ENCODE measurements at regions not wholly inside any gene's neighbourhood (a gene's known extent, or its start where the extent isn't known, plus 50 kb on each side); places are given as distances from the start of the nearest gene placed in this dataset.

GRCh38 chr21:20259031-20259867 lies 739.0 kb upstream of the NCAM2 start:
- Histone ChIP-seq H3K4me1 (peaks cover 0 to 7% (median 0%) of the 10 kb centered on the region in 4 donors), H3K9me3 (no peaks in the 10 kb centered on the region), H3K4me3 (no peak overlapping the region), H3K27ac (no peak overlapping the region), H3K36me3 (no peaks in the 10 kb centered on the region), H3K27me3 (no peaks in the 10 kb centered on the region)
- TF ChIP-seq POLR2AphosphoS5 (IDR thresholded peaks at IDR 0.05) (no peak), POLR2A (IDR thresholded peaks at IDR 0.05) (no peak), EP300 (IDR thresholded peaks at IDR 0.05) (no peak), CTCF (IDR thresholded peaks at IDR 0.05) (no peak)
- WGBS, 2 donors = 58 to 71% methylated on average over 7 of the region's 7 CpGs
- peak in 1 of 2 donors; percentile 81 for ATAC-seq (ENCODE audit: low FRiP score in 2 of 2)
- DNase-seq = no peak

- H3K4me1 ChIP-seq = peaks cover 0 to 7% (median 0%) of the 10 kb centered on the region in 4 donors
- H3K27ac ChIP-seq = no peak overlapping the region
- no peak overlapping the region for H3K4me3 ChIP-seq
- DNase-seq (no peak), ATAC-seq (ENCODE audit: low FRiP score in 2 of 2) (peak in 1 of 2 donors; percentile 55)
- no peaks in the 10 kb centered on the region for H3K9me3 ChIP-seq
- WGBS, 2 donors = 41 to 53% methylated on average over 1 of the region's 1 CpG
- no peaks in the 10 kb centered on the region for H3K27me3 ChIP-seq
- no peaks in the 10 kb centered on the region for H3K36me3 ChIP-seq
- TF ChIP-seq EP300 (IDR thresholded peaks at IDR 0.05) (no peak), POLR2A (IDR thresholded peaks at IDR 0.05) (no peak), CTCF (IDR thresholded peaks at IDR 0.05) (no peak), POLR2AphosphoS5 (IDR thresholded peaks at IDR 0.05) (no peak)
These were observed 738.1 kb upstream of the NCAM2 start for GRCh38 chr21:20260124-20260523.

- H3K4me1 ChIP-seq = peaks cover 0 to 7% (median 0%) of the 10 kb centered on the region in 4 donors
- H3K36me3 ChIP-seq = no peaks in the 10 kb centered on the region
- no peak overlapping the region for H3K4me3 ChIP-seq
- no peaks in the 10 kb centered on the region for H3K9me3 ChIP-seq
- DNase-seq = no peak
- no peak for TF ChIP-seq POLR2A (IDR thresholded peaks at IDR 0.05)
- TF ChIP-seq POLR2AphosphoS5 (IDR thresholded peaks at IDR 0.05) = no peak
- TF ChIP-seq CTCF (IDR thresholded peaks at IDR 0.05) = no peak
- no peak for TF ChIP-seq EP300 (IDR thresholded peaks at IDR 0.05)
- WGBS, 2 donors = 67 to 72% methylated on average over 5 of the region's 5 CpGs
- no peak for ATAC-seq (ENCODE audit: low FRiP score in 2 of 2)
- H3K27me3 ChIP-seq = no peaks in the 10 kb centered on the region
- H3K27ac ChIP-seq = no peak overlapping the region
These were observed 736.8 kb upstream of the NCAM2 start for GRCh38 chr21:20261364-20261763.

GRCh38 chr21:20265707-20266440 lies 732.3 kb upstream of the NCAM2 start:
- no peak for ATAC-seq (ENCODE audit: low FRiP score in 2 of 2)
- no peaks in the 10 kb centered on the region for H3K9me3 ChIP-seq
- H3K27me3 ChIP-seq = no peaks in the 10 kb centered on the region
- WGBS, 2 donors = 86 to 87% methylated on average over 5 of the region's 5 CpGs
- no peak for DNase-seq
- H3K4me3 ChIP-seq = no peak overlapping the region
- no peaks in the 10 kb centered on the region for H3K4me1 ChIP-seq
- no peak for TF ChIP-seq POLR2AphosphoS5 (IDR thresholded peaks at IDR 0.05)
- H3K36me3 ChIP-seq = no peaks in the 10 kb centered on the region
- H3K27ac ChIP-seq = no peak overlapping the region

- ATAC-seq (ENCODE audit: low FRiP score in 2 of 2) (no peak), DNase-seq (no peak)
These were observed 731.8 kb upstream of the NCAM2 start for GRCh38 chr21:20266441-20266710.

More at GRCh38 chr21:20266441-20266710, 731.8 kb upstream of the NCAM2 start:
- Histone ChIP-seq H3K4me3 (no peak overlapping the region), H3K27ac (no peak overlapping the region), H3K9me3 (no peaks in the 10 kb centered on the region), H3K4me1 (no peaks in the 10 kb centered on the region), H3K27me3 (no peaks in the 10 kb centered on the region), H3K36me3 (no peaks in the 10 kb centered on the region)
- TF ChIP-seq EP300 (IDR thresholded peaks at IDR 0.05) = no peak
- no peak for TF ChIP-seq CTCF (IDR thresholded peaks at IDR 0.05)
- no peak for TF ChIP-seq POLR2A (IDR thresholded peaks at IDR 0.05)
- TF ChIP-seq POLR2AphosphoS5 (IDR thresholded peaks at IDR 0.05) = no peak
- WGBS, 2 donors = 88 to 93% methylated on average over 2 of the region's 2 CpGs
